ENCODE measurements at regions not wholly inside any gene's neighbourhood (a gene's known extent, or its start where the extent isn't known, plus 50 kb on each side); places are given as distances from the start of the nearest gene placed in this dataset.
A peak's percentile ranks its signal among the peaks of the same experiment; 100 is the strongest.
"Not testable (repeated sequence)": the region's sequence is repeated elsewhere in the genome, so short reads cannot be mapped to it uniquely, and the experiment has no call there.

DNA sequence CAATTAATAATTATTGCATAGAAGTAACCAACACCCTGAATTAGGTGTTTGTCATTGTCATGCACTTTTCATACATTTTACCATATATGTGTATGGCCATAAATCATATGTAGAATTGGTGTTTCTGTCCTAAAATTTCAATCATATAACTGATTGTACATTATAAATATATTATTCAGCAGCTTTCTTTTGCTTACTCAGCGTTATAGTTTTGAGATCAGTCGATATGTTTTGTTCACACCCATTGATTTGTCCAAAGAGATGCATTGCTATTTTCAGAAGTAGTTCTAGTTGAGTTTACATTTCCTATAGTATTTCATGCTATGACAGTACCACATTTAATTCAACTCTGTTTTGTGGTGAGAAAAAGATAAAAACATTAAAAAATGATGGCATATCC, 50.5 kb upstream of the PARP4 start:
- no peak for DNase-seq

DNA sequence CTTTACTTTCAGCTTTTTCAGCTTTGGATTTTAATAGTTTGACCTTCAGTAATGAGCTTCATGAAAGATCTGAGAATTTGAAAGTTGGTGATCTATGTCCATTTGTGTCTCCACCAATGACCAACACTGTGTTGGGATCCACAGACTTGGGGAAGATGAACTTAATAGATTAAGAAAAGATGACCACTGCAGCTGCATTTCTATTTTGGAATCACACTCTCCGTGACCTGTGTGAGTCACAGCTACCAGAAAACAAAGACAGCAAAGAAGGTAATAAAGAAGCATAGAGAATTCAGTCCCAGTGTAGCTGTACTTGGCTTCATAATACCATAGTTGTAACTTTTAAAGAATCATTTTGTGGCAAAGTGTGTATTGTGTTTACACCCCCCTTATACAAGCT, 51.4 kb upstream of the PARP4 start:
- not testable (repeated sequence) for DNase-seq

DNA sequence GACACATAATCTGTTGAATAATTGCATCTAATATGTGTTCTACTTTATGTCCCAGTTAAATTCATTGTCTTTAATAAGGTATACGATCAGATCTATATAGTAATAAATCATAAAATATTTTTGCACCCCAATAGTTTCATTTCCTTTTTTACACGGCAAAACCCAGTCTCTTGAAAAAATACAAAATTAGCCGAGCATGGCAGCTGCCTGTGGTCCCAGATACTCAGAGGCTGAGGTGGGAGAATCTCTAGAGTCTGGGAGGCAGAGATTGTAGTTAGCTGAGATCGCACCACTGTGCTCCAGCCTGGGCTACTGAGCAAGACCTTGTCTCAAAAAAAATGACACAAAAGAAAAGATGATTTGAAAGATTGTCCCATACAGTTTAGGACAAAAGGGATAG, 52.3 kb upstream of the PARP4 start:
- no peak for DNase-seq

DNA sequence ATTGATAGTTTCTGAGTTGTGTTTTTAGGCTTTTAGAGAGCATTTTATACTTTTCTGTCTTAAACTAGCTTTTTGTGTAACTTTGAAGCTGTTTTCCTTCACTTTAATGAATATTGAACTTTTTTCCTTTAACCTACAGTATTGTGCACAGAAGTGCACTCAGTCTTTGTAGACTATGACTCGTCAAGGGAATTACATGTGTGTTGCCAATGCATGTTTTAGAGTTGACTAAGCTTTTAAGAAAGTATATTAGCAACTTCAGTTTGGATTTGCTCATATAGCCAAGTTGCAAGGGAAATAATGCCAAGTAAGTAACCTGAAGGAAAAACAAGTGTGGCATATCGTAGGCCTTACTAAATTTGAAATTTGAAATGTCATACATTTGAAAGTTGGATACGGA, 55.0 kb upstream of the PARP4 start:
- DNase-seq, result not testable (repeated sequence)

DNA sequence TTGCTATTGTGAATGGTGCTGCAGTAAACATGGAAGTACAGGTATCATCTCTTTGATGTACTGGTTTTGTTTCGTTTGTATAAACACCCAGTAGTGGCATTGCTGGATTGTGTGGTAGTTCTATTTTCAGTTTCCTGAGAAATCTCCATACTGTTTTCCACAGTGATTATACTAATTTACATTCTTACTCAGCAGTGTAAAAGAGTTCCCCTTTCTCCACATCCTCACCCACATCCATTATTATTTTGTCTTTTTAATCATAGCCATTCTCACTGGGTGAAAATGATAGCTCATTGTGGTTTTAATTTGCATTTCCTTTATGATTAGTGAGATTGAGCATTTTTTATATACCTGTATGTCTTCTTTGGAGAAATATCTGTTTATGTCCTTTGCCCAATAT, 62.3 kb upstream of the PARP4 start:
- no peak for DNase-seq

DNA sequence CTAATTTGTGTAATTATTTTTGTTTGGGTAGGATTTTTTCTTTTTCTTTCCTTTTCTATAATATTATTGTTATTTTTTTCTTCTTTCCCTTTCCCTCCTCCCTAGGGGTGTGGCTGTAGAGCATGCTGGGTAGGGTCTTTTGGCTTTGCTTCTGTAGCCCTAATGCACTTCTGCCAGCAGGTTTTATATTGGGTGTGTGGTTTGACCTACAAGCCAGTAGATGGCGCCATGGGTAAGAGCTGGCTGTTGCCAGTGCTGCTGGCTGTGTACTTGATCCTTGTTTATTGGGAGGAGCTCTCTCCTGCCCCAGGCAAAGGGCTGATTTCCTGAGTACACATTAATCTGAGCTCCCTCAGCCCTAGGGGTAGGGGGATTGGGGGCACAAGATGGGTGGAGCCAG, 67.7 kb upstream of the PARP4 start:
- not testable (repeated sequence) for DNase-seq

DNA sequence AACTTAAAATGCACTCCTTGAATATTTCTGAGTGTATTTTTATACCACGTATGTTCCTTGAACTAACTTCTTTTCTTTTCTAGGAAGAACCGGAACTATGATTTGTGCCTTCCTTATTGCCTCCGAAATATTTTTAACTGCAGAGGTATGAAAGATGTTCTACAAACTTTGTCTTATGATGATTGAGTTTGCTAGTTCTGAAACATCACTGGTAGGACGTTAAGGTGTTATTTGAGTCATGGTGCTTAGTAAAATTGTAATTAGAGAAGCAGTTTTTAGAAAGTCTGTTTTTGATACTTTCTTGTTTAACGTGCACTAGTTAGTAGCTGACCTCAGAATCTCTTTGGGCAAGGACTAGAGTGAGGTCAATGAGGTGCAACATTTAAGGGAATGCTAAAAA, 69.0 kb upstream of the PARP4 start:
- DNase-seq, result not testable (repeated sequence)

DNA sequence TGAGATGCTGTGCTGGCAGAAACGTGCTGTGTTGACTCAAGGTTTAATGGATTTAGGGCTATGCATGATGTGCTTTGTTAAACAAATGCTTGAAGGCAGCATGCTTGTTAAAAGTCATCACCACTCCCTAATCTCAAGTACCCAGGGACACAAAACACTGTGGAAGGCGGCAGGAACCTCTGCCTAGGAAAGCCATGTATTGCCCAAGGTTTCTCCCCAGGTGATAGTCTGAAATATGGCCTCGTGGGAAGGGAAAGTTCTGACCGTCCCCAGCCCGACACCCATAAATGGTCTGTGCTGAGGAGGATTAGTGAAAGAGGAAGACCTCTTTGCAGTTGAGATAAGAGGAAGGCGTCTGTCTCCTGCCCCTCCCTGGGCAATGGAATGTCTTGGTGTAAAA, 79.1 kb upstream of the PARP4 start:
- peak; percentile 1 for DNase-seq

DNA sequence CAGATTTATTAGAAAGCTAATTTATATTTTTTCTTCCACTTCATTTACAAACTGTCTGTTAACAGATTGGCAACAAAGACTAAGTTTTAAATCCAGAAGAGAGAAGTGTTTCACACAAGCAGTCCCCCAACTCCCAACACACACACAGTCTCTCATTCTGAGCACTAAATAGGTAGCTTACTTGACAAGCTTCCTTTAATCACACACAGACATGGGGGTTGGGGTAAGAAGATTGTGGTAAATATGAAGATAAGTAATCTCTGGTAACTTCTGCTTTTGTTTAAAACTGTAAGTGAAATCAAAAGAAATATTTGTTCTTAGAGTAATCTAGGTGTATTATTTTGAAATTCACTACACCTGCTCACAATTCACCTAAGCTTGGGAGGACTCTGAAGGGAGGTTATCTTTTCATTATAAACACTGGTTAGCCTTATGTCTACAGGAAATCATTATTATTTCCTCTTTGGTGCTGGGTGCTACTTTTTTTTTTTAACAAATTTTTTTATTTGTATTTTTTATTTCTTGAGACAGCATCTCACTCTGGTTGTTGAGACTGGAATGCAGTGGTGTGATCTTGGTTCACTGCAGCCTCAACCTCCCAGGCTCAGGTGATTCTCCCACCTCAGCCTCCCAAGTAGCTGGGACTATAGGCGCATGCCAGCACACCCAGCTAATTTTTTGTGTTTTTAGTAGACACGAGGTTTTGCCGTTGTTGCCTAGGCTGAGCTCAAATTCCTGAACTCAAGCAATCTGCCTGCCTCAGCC, 82.1 kb upstream of the ATP12A start:
- not testable (repeated sequence) for DNase-seq

DNA sequence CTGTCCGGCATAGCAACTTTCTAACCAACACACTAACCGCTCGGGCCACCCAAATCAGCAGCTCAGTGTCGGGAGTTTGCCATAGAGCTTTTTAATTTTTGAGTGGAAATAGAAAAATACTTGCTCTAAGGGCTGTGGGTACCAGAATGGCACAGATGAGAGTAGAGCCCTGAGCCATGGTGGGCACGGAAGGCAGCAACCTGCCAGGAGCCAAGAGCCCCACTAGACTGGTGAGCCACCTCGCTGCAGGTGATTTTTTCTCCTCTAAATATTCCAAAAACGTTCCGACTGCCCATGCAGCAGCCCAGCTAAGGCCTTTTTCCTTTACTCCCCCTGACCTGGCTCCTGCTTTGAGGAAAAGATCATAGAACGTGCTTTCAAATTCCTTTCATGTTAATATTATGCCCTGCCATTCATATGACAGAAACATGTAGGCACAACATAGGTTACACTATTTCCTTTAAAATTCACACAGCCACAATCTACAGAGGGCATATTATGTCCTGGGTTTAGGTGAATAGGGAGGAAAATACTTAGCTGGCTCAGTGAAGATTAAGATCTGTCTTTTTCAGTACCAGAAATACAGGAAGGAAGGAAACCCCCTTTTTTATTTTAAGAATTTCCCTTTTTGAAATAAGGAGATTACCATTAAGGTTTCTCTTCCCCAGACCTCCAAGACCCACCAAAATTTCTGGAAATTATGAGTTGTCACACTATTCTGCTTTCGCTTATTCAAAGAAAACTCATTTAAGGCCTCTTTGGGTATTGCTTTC, 81.0 kb upstream of the ATP12A start:
- not testable (repeated sequence) for DNase-seq

DNA sequence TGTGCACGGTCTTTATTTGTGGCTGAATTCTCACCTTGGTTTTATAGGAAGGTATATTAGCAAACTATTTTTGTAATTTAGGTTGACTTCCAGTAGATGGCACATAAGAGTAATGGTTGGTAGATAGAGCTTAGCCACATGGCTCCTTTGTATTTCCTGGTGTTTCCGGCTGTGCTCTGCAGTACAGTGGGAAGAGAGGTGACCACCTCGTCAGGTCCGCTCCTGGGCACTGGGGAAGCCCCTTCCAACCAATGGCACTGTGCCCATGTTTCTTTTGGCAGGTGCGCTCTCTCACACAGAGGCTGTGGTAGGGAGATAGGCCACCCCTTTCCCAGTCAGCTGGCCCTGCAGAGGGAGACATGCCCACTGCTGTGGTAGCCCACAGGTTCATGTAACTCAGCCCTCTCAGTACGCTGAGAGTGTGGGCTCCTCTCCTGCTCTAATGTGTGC, 74.3 kb upstream of the ATP12A start:
- DNase-seq, result no peak

DNA sequence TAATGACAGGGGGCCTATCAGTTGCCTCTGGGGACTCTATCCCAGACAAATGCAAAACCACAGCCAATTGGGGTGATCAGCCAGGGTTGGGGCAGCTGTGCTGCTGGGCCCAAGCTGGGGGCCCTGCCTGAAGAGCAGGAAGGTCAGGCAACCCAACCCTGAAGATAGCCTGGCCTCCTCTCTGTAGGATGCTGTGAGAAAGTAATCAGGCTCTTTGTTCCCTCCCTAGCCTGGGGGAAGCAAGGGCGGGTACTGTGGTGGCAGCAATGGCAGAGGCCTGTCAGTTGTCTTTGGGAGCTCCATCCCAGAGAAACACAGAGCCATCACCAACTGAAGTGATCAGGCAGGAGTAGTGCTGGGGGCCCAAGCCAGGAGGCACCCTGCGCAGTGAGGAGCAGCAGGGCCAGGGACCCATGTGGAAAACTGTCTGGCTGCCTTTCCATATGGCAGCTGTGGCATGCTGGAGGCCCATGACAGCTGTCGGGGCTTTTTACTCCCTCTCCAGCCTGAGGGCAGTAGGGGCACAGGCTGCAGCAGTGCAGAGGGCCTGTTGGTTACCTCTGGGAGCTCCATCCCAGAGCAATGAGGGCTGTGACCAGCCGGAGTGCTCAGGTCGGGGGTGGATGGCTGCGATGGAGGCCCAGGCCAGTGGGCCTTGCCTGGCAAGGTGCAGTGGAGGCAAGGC, 73.6 kb upstream of the ATP12A start:
- no peak for DNase-seq

DNA sequence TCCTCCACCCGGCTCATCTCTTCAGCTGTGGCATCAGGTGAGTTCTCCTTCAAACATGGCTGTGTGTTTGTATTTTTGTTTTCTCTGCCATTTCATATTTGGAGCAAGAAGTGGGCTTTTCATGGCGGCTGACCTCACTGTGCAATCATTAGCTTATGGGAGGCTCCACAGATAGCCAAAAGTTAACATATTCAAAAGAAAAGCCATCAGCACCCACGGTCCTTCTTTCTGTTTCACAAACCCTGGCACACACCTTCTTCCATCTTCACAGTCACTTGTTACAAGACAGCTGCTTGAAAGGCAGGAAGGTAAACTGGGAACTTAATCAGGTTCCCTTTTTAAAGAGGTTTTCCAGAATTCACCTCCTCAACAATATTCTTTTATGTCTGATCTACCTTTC, 69.3 kb upstream of the ATP12A start:
- DNase-seq, result no peak

DNA sequence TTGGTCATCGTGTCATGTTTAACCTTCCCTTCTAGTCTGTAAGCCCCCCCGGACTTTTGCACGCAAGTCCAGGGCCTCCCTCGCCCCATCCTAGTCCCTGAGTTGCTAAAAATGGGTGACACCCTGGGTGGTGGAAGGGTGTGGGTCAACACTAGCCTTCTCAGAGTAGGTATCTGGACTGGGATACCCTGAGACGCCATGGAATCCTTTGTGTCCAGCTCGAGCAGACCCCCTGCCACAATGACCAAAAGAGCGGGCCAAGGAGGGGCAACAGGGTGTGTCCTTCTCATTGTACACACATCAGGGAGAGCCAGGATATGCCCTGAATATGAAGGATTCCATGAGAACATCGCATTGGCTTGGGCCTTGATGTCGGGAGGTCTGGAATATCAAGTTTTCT, 67.5 kb upstream of the ATP12A start:
- DNase-seq, result no peak

DNA sequence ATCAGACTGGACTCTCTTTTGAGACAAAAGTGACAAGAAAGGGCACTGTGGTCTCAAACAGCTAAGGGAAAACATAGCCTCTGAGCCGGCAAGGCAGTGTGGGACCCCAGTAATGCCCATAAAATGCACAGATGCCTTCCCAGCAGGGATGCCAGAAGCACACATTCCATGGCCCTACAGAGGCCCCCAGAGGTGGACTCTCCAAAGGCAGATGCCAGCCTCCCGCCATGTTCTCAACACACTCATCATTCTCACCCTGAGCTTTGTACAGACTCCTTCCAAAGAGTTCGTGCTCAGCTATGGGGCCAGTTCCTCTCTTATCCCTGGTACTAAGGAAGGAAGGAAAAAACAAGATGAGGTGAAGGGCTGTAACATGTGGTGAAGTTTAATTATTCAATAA, 67.1 kb upstream of the ATP12A start:
- DNase-seq, result no peak

DNA sequence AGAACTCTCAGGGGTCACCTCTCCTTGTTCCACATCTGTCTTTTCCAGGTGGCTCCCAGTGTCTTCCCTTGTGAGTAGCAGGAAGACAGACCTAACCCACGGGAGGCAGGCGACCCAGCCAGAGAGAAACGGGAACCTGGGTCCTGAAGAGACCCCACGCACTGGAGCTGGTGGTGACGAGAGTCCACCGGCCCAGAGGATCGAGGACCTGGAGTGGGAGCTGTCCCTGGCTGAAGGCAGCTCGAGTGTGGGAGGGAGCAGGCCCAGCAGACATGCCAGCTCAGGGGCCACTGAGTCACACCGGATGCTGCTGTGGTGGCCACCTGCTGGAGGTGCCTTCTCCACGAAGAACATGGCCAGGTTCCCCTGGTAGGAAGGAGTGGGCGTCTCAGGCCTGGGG, 66.5 kb upstream of the ATP12A start:
- DNase-seq, result no peak

DNA sequence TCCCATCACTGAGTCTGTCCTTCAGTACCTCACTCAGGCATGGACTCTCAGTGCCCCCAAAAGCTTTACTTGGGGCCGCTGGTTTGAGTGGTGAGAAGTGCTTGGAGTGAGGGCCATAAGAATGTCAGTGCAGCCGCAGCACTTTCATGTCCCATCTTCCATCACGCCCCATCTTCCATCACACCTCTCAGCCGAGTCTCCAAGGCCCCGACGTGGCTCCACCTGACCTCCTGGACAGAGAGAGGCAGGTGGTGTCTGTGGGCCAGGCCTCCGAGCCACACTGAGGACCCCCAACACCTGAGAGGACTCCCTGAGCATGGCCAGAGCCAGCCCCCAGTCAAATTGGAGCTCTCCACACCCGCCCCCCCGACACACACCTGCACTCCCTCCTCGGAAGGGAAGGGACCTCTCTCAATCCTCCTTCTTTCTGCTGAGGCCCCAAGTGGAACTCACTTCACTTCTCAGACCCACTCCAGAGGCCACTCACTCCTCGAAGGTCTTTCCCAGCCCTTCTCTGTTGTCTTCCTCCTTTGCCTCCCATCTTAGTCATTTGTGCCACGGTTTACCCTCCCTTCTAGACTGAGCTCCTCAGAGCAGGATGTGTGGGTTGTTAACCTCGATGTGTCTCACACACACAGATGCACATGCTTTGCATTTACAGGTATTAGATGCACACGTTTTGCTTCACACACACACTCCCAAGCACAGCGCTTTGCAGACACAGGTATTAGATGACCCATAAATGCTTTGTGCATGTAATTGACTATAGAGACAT, 65.7 kb upstream of the ATP12A start:
- DNase-seq, result no peak

DNA sequence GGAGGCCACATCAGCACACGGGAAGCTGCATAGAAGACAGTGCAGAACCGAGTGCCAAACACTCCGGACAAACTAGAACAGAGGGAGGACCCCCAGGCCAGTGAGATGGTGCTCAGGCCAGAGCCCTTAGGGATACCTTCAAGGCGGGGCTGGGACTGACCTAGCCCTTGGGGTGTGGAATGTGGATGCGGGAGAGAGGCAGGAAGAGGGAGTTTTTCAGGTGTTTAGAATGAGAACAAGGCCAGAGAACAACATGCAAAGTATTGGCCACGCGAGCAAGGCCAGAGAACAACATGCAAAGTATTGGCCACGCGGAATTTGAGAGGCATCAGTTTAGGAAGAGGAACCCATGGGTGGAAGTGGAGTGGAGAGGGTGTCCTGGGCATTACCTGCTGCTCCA, 65.1 kb upstream of the ATP12A start:
- no peak for DNase-seq

DNA sequence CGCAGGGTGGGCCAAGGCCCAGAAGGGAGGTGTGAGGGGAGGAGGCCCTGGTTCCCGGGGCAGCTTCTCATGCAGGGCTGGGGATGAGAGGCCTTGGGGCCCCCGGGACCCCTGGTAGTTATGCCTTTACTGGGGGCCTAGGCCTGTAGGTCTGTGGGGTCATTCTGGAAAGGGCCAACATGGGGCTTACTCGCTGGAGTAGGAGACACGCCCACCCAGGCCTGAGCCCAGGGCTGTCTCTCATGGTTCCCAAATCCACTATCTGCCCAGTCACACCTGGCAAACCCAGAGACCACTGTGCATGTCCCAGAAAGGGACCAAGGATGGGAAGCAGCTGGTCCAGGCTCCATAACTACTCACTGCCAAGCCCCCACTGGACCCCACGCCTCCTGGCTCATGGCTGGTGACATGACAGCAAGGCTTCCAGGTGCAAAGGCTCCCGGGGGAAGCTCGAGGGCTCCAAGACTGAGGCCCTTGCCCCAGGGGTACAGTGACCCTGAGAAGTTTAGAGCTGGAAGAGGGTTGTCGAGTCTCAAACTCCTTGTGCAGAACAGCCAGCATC, 64.2 kb upstream of the ATP12A start:
- DNase-seq, result no peak

DNA sequence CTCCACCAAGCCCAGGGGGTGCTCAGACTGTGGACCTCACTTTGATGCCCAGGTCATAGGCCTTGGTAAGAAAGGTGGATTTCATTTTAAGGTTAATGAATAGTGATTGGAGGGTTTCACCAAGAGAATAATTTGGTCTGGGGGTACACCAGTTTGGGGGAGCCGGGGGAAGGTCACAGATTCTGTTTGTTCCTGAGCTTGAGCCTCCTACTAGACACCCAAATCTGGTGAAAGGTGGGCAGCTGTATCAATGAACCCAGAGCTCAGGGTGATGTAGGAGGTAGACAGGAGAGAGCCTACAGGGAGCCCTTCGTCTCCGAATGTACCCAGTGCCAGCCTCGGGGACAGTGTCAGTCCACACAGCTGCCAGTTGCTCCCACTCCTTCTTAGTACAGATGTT, 63.7 kb upstream of the ATP12A start:
- no peak for DNase-seq

DNA sequence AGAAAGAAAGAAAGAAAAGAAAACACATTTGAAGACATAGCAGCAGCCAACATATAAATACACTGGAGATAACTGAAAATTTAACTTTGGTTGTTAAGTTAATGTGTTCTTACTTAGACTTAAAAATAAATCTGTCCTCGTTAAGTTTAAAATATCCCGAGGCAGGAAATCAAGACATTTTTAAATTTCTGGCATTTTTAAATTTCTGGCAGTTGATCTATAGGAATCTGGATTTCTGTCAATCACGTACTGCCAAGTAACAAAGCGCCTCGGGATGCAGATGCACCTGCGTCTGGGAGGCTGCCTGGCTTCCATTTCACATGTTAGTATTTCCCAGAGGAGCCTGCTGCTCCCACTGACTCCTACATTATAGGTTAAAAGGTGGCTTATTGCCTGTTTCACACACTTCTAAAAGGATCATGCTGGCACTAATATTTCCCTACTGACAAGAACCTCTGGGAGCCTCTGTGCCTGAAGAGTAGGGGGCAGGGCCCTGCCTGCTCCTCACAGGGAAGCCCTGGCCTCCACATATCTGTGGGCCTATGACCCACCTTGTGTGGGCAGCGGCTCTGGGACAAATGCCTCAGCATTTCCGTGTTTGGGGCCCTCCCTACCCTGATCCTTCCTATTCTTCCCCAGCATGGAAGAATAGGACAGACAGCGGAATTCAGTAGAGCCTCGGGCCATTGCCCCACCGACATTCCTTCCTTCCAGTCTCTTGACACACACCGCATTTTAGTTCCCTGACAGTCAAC, 62.8 kb upstream of the ATP12A start:
- DNase-seq, result no peak

Measured in NCI-H510A treated with DMSO at 0.1 percent for 48 hours (cell line).